SK-N-SH (cell line): ENCODE measurements at regions not wholly inside any gene's neighbourhood (a gene's known extent, or its start where the extent isn't known, plus 50 kb on each side); places are given as distances from the start of the nearest gene placed in this dataset.

Experiments
- CTCF ChIA-PET: fragments of 300-600, 350-600 bp; formaldehyde crosslinking; extraction: SDS; loops from one replicate; lab custom pipeline; 2021; lab: Yijun Ruan, JAX
- POLR2A ChIA-PET: fragments of 350-600 bp; sonication (Branson Sonifier 250); formaldehyde crosslinking; extraction: SDS; loops from one replicate; lab custom pipeline; 2020; ENCODE audit warnings: antibody characterized with exemption, inconsistent platforms; lab: Yijun Ruan, JAX
- DNase-seq: peaks from one replicate; pipeline ENCODE4 v3.0.0; 2012
- H2AFZ ChIP-seq: fragments of 200-600 bp; sonication (generic); 2 replicates; pipeline ENCODE4 v1.8.1; 2016; ENCODE audit warnings: antibody characterized with exemption, mild to moderate bottlenecking, low read depth
- H3F3A ChIP-seq: fragments of 200-600 bp; sonication (generic); replicated peaks from 2 replicates; pipeline ENCODE3; 2016; ENCODE audit warnings: antibody characterized with exemption, mild to moderate bottlenecking; ENCODE audit not compliant: insufficient read depth
- H3K27ac ChIP-seq, 2 experiments: fragments of 200-500 bp in 1 of 2; fragments of 200-600 bp in 1 of 2; sonication (Bioruptor generic) in 1 of 2; sonication (generic), shearing (Covaris generic) in 1 of 2; 2 replicates each; pipeline versions ENCODE4 v1.5.1 to v1.6.1; 2014 to 2016; ENCODE audit warnings: low read depth in 2 of 2, inconsistent platforms in 1 of 2, low read length in 1 of 2, mild to moderate bottlenecking in 1 of 2, mixed read lengths in 1 of 2
- H3K27me3 ChIP-seq: fragments of 200-600 bp; sonication (generic), shearing (Covaris generic); 2 replicates; pipeline ENCODE4 v1.6.1; 2016; ENCODE audit warnings: mixed run types; ENCODE audit not compliant: insufficient read depth
- H3K36me3 ChIP-seq, 2 experiments: fragments of 200-500 bp in 1 of 2; fragments of 200-600 bp in 1 of 2; sonication (Bioruptor generic) in 1 of 2; sonication (generic) in 1 of 2; replicated peaks in 1 of 2; 2 replicates each; pipeline versions ENCODE3 to v1.5.1; 2014 to 2016; ENCODE audit warnings: low read length in 1 of 2, mild to moderate bottlenecking in 1 of 2; ENCODE audit not compliant: insufficient read depth in 2 of 2, control insufficient read depth in 1 of 2
- H3K4me1 ChIP-seq, 2 experiments: fragments of 200-500 bp in 1 of 2; fragments of 200-600 bp in 1 of 2; sonication (Bioruptor generic) in 1 of 2; sonication (generic), shearing (Covaris generic) in 1 of 2; 2 replicates each; pipeline versions ENCODE4 v1.5.1 to v1.6.1; 2014 to 2016; ENCODE audit warnings: low read depth in 1 of 2, low read length in 1 of 2, mixed run types in 1 of 2; ENCODE audit not compliant: insufficient read depth in 2 of 2, control insufficient read depth in 1 of 2
- H3K4me2 ChIP-seq: fragments of 200-600 bp; sonication (generic), shearing (Covaris generic); 2 replicates; pipeline ENCODE4 v1.6.1; 2017; ENCODE audit warnings: mixed run types
- H3K4me3 ChIP-seq, 2 experiments: fragments of 200-500 bp in 1 of 2; fragments of 200-600 bp in 1 of 2; sonication (Bioruptor generic) in 1 of 2; sonication (generic), shearing (Covaris generic) in 1 of 2; 2 replicates each; pipeline versions ENCODE4 v1.5.1 to v1.8.1; 2014 to 2016; ENCODE audit warnings: low read depth in 2 of 2, inconsistent platforms in 1 of 2, low read length in 1 of 2, mild to moderate bottlenecking in 1 of 2, mixed read lengths in 1 of 2, moderate library complexity in 1 of 2
- H3K79me2 ChIP-seq: fragments of 200-600 bp; sonication (generic); 2 replicates; pipeline ENCODE4 v1.8.1; 2017; ENCODE audit warnings: mild to moderate bottlenecking; ENCODE audit not compliant: insufficient read depth
- H3K9ac ChIP-seq: fragments of 200-600 bp; sonication (generic); 2 replicates; pipeline ENCODE4 v1.6.1; 2017; ENCODE audit warnings: mixed run types
- H3K9me2 ChIP-seq: fragments of 200-600 bp; sonication (generic); 2 replicates; pipeline ENCODE4 v1.6.1; 2017; ENCODE audit warnings: mixed run types
- H3K9me3 ChIP-seq: fragments of 200-600 bp; sonication (generic); 2 replicates; pipeline ENCODE4 v1.6.1; 2017; ENCODE audit warnings: mixed run types, mild to moderate bottlenecking, moderate library complexity
- H4K20me1 ChIP-seq: fragments of 200-600 bp; sonication (generic); 2 replicates; pipeline ENCODE4 v1.6.1; 2017; ENCODE audit warnings: mild to moderate bottlenecking, mixed run types; ENCODE audit not compliant: insufficient read depth
- ELF1 ChIP-seq: IDR thresholded peaks from 2 replicates; pipeline ENCODE4 v1.4.0; 2012
- EZH2phosphoT487 ChIP-seq: fragments of 200-600 bp; sonication (generic); IDR thresholded peaks from 2 replicates; pipeline ENCODE4 v1.6.1; 2017; ENCODE audit warnings: low read depth, mixed run types, mild to moderate bottlenecking, antibody characterized with exemption, moderate library complexity, borderline replicate concordance
- FOSL2 ChIP-seq: IDR thresholded peaks from 2 replicates; pipeline ENCODE4 v1.4.0; 2012; ENCODE audit warnings: low read depth, mild to moderate bottlenecking, moderate library complexity, borderline replicate concordance
- FOXJ3 ChIP-seq: sonication (generic); formaldehyde crosslinking; IDR thresholded peaks from 2 replicates; pipeline ENCODE4 v1.5.1; 2020; ENCODE audit warnings: mild to moderate bottlenecking, missing genetic modification reagents
- FOXM1 ChIP-seq: IDR thresholded peaks from 2 replicates; pipeline ENCODE4 v1.4.0; 2012; ENCODE audit warnings: low read depth, mild to moderate bottlenecking
- JUND ChIP-seq: IDR thresholded peaks from 2 replicates; pipeline ENCODE4 v1.4.0; 2012
- MEF2A ChIP-seq: IDR thresholded peaks from 2 replicates; pipeline ENCODE4 v1.4.0; 2012; ENCODE audit warnings: low read depth, borderline replicate concordance
- NRF1 ChIP-seq: IDR thresholded peaks from 2 replicates; pipeline ENCODE4 v1.6.1; 2012; ENCODE audit warnings: low read depth, mild to moderate bottlenecking, low read length
- RCOR1 ChIP-seq: fragments of 150-350 bp; IDR thresholded peaks from 2 replicates; pipeline ENCODE4 v1.6.1; 2017; ENCODE audit warnings: antibody characterized with exemption, low read length
- RFX5 ChIP-seq: IDR thresholded peaks from 2 replicates; pipeline ENCODE4 v1.6.1; 2012; ENCODE audit warnings: mild to moderate bottlenecking, improper control_type of control experiment, low read length
- SIN3A ChIP-seq: IDR thresholded peaks from 2 replicates; pipeline ENCODE4 v1.6.1; 2012; ENCODE audit warnings: low read depth, mild to moderate bottlenecking, low read length, moderate library complexity, borderline replicate concordance
- TCF12 ChIP-seq: IDR thresholded peaks from 2 replicates; pipeline ENCODE4 v1.4.0; 2012
- TEAD4 ChIP-seq: IDR thresholded peaks from 2 replicates; pipeline ENCODE4 v1.4.0; 2012; ENCODE audit warnings: mild to moderate bottlenecking, borderline replicate concordance; ENCODE audit not compliant: insufficient read depth
- WGBS: methylation state at CpG from one replicate; pipeline ENCODE4 v1.1.6; 2017; ENCODE audit warnings: low lambda C conversion rate; 5-methylcytosine and 5-hydroxymethylcytosine counted together
- TF ChIP-seq, protein P1 (sequence below): IDR thresholded peaks from 2 replicates; pipeline ENCODE4; 2012
- TF ChIP-seq, protein P2 (sequence below): IDR thresholded peaks from 2 replicates; pipeline ENCODE4 v1.6.1; 2012; ENCODE audit warnings: mild to moderate bottlenecking, low read depth, low read length, moderate library complexity
- TF ChIP-seq, protein P3 (sequence below): IDR thresholded peaks from 2 replicates; pipeline ENCODE4 v1.4.0; 2012; ENCODE audit warnings: low read depth

DNA sequence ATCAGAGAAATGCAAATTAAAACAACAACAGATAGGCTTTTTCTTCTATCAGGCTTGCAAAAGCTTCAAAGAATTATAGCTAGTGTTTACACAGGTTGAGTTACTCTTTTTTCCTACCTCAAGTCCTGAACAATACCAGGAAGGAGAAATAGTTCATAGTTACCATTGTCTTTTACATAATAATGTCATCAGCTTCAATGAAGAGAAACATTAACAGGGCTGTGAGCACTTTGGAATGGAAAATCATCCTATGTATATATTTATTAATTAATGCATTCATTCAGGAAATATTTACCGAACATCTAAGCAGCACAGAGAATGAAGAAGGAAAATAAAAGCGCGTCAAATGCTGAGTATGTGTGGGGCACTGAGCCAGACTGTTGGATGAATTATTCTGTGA lies 197.3 kb downstream of the ZBTB18 start:
- H3K9ac ChIP-seq: no peak overlapping the region
- TF ChIP-seq NRF1: no peak
- TF ChIP-seq EZH2phosphoT487: no peak
- no peak for TF ChIP-seq FOXJ3 (CRISPR knock-in tag)
- TF ChIP-seq FOSL2: no peak
- no peaks in the 10 kb centered on the region for H3K4me1 ChIP-seq
- 99% methylated on average over 3 of the region's 3 CpGs for WGBS
- no peaks in the 10 kb centered on the region for H3K27me3 ChIP-seq
- H4K20me1 ChIP-seq: no peaks in the 10 kb centered on the region
- no peak for DNase-seq
- no peaks in the 10 kb centered on the region for H3K79me2 ChIP-seq
- H3K36me3 ChIP-seq: no peaks in the 10 kb centered on the region
- POLR2A ChIA-PET: no interaction called here
- no peaks in the 10 kb centered on the region for H3K9me2 ChIP-seq
- CTCF ChIA-PET: interaction anchor here (0.7 to 1.0 kb wide), 2 partner anchors 39 to 54 kb away, joined by 3 read pairs; no protein-coding TSS in a partner anchor
- H3K4me2 ChIP-seq: no peak overlapping the region
- no peak overlapping the region for H3K4me3 ChIP-seq
- no peak overlapping the region for H3K27ac ChIP-seq
- no peaks in the 10 kb centered on the region for H3F3A ChIP-seq
- H3K9me3 ChIP-seq: no peaks in the 10 kb centered on the region
- no peak overlapping the region for H2AFZ ChIP-seq

DNA sequence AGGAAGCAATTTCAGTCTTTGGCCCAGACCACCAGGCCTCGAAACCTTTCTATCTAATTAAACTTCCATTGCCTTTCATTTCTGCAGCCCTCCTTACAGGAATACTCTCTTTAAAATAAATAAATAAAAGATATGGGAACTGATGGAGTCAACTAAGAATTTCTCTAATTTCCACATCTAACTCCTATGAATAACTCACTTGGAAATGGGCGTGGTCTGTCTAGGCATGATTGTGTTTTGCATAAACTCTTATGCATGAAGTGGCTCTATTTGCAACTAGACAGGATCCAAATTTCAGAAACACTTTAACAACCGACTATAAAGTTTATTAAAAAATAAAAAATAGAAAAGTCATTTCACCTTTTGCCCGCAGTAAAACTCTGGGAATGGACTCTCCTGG lies 199.5 kb downstream of the ADSS2 start:
- Histone ChIP-seq H3K9me2 (no peaks in the 10 kb centered on the region), H3K79me2 (no peaks in the 10 kb centered on the region), H3K27ac (no peak overlapping the region), H3K36me3 (no peaks in the 10 kb centered on the region), H3K4me3 (no peak overlapping the region), H3K27me3 (no peaks in the 10 kb centered on the region), H4K20me1 (no peaks in the 10 kb centered on the region), H2AFZ (no peak overlapping the region), H3K9ac (no peak overlapping the region), H3K9me3 (no peaks in the 10 kb centered on the region), H3F3A (no peaks in the 10 kb centered on the region), H3K4me1 (peaks cover 0 to 5% of the 10 kb centered on the region in 2 experiments; a peak in 1 of 4 replicates), H3K4me2 (no peak overlapping the region)
- DNase-seq: no peak
- CTCF ChIA-PET: no interaction called here
- no peak for TF ChIP-seq ELF1
- no peak for TF ChIP-seq RFX5
- TF ChIP-seq, protein P1, sequence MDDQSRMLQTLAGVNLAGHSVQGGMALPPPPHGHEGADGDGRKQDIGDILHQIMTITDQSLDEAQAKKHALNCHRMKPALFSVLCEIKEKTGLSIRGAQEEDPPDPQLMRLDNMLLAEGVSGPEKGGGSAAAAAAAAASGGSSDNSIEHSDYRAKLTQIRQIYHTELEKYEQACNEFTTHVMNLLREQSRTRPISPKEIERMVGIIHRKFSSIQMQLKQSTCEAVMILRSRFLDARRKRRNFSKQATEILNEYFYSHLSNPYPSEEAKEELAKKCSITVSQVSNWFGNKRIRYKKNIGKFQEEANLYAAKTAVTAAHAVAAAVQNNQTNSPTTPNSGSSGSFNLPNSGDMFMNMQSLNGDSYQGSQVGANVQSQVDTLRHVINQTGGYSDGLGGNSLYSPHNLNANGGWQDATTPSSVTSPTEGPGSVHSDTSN: no peak
- no peak for TF ChIP-seq RCOR1
- TF ChIP-seq, protein P2, sequence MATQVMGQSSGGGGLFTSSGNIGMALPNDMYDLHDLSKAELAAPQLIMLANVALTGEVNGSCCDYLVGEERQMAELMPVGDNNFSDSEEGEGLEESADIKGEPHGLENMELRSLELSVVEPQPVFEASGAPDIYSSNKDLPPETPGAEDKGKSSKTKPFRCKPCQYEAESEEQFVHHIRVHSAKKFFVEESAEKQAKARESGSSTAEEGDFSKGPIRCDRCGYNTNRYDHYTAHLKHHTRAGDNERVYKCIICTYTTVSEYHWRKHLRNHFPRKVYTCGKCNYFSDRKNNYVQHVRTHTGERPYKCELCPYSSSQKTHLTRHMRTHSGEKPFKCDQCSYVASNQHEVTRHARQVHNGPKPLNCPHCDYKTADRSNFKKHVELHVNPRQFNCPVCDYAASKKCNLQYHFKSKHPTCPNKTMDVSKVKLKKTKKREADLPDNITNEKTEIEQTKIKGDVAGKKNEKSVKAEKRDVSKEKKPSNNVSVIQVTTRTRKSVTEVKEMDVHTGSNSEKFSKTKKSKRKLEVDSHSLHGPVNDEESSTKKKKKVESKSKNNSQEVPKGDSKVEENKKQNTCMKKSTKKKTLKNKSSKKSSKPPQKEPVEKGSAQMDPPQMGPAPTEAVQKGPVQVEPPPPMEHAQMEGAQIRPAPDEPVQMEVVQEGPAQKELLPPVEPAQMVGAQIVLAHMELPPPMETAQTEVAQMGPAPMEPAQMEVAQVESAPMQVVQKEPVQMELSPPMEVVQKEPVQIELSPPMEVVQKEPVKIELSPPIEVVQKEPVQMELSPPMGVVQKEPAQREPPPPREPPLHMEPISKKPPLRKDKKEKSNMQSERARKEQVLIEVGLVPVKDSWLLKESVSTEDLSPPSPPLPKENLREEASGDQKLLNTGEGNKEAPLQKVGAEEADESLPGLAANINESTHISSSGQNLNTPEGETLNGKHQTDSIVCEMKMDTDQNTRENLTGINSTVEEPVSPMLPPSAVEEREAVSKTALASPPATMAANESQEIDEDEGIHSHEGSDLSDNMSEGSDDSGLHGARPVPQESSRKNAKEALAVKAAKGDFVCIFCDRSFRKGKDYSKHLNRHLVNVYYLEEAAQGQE: no peak
- no peak for TF ChIP-seq TEAD4
- TF ChIP-seq, protein P3, sequence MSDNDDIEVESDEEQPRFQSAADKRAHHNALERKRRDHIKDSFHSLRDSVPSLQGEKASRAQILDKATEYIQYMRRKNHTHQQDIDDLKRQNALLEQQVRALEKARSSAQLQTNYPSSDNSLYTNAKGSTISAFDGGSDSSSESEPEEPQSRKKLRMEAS: no peak
- TF ChIP-seq MEF2A: no peak
- no peak for TF ChIP-seq SIN3A
- no peak for TF ChIP-seq TCF12
- TF ChIP-seq JUND: no peak
- no peak for TF ChIP-seq FOXM1
- POLR2A ChIA-PET: no interaction called here
- 74% methylated on average over 4 of the region's 4 CpGs for WGBS
